ENCODE measurements at regions not wholly inside any gene's neighbourhood (a gene's known extent, or its start where the extent isn't known, plus 50 kb on each side); places are given as distances from the start of the nearest gene placed in this dataset.
"Not testable (repeated sequence)": the region's sequence is repeated elsewhere in the genome, so short reads cannot be mapped to it uniquely, and the experiment has no call there.

- DNase-seq (ENCODE audit: low read depth): no peak
- no peak overlapping the region for H3K4me3 ChIP-seq (ENCODE audit: low read depth, low read length)
- no peak for TF ChIP-seq CTCF (IDR thresholded peaks at IDR 0.05; ENCODE audit: insufficient read depth, low read depth, low read length)
Measured at GRCh38 chr16:6749698-6750097, 582.9 kb upstream of the RBFOX1 start.

GRCh38 chr16:6736302-6736701 lies 596.3 kb upstream of the RBFOX1 start:
- H3K4me3 ChIP-seq (ENCODE audit: low read depth, low read length); DNase-seq (ENCODE audit: low read depth): not testable (repeated sequence)

GRCh38 chr16:6735631-6736030 lies 597.0 kb upstream of the RBFOX1 start:
- no peak for TF ChIP-seq CTCF (IDR thresholded peaks at IDR 0.05; ENCODE audit: insufficient read depth, low read depth, low read length)
- H3K4me3 ChIP-seq (ENCODE audit: low read depth, low read length): no peak overlapping the region
- DNase-seq (ENCODE audit: low read depth): no peak

GRCh38 chr16:6732166-6732565 lies 600.5 kb upstream of the RBFOX1 start:
- H3K4me3 ChIP-seq (ENCODE audit: low read depth, low read length): no peak overlapping the region

GRCh38 chr16:6728381-6728780 lies 604.3 kb upstream of the RBFOX1 start:
- no peak overlapping the region for H3K4me3 ChIP-seq (ENCODE audit: low read depth, low read length)
- no peak for DNase-seq (ENCODE audit: low read depth)
- TF ChIP-seq CTCF (IDR thresholded peaks at IDR 0.05; ENCODE audit: insufficient read depth, low read depth, low read length): no peak

More at GRCh38 chr16:6732166-6732565, 600.5 kb upstream of the RBFOX1 start:
- TF ChIP-seq CTCF (IDR thresholded peaks at IDR 0.05; ENCODE audit: insufficient read depth, low read depth, low read length): no peak
- no peak for DNase-seq (ENCODE audit: low read depth)

GRCh38 chr16:6726621-6727020 lies 606.0 kb upstream of the RBFOX1 start:
- H3K4me3 ChIP-seq (ENCODE audit: low read depth, low read length): no peak overlapping the region
- DNase-seq (ENCODE audit: low read depth): no peak
- no peak for TF ChIP-seq CTCF (IDR thresholded peaks at IDR 0.05; ENCODE audit: insufficient read depth, low read depth, low read length)

GRCh38 chr16:6725634-6726331 lies 606.9 kb upstream of the RBFOX1 start:
- no peak overlapping the region for H3K4me3 ChIP-seq (ENCODE audit: low read depth, low read length)
- no peak for DNase-seq (ENCODE audit: low read depth)
- TF ChIP-seq CTCF (IDR thresholded peaks at IDR 0.05; ENCODE audit: insufficient read depth, low read depth, low read length): no peak

- DNase-seq (ENCODE audit: low read depth): not testable (repeated sequence)
Measured at GRCh38 chr16:6725206-6725605, 607.4 kb upstream of the RBFOX1 start.

More at GRCh38 chr16:6725206-6725605, 607.4 kb upstream of the RBFOX1 start:
- not testable (repeated sequence) for H3K4me3 ChIP-seq (ENCODE audit: low read depth, low read length)

Measured in fibroblast of villous mesenchyme (primary cell).